SK-N-SH treated with all-trans-retinoic acid at 6 μM for 48 hours (cell line): ENCODE measurements at regions not wholly inside any gene's neighbourhood (a gene's known extent, or its start where the extent isn't known, plus 50 kb on each side); places are given as distances from the start of the nearest gene placed in this dataset.

Source experiments
- ATAC-seq: fragments of 200-7000 bp; cut with Tn5 transposase; 3 replicates; pipeline ENCODE4 v1.9.1; 2020; ENCODE audit warnings: mild to moderate bottlenecking, moderate library complexity
- ARNTL ChIP-seq: fragments of 450-650 bp; formaldehyde crosslinking; IDR thresholded peaks from 2 replicates; pipeline ENCODE4 v1.5.0; 2020; ENCODE audit warnings: low read depth, mild to moderate bottlenecking, moderate library complexity, borderline replicate concordance
- BACH2 ChIP-seq: fragments of 250-450 bp; sonication (Bioruptor Pico); IDR thresholded peaks from 2 replicates; pipeline ENCODE4 v1.9.0; 2021; ENCODE audit warnings: mild to moderate bottlenecking, borderline replicate concordance
- CSDC2 ChIP-seq: fragments of 250-450 bp; sonication (Bioruptor Pico); IDR thresholded peaks from 2 replicates; pipeline ENCODE4 v1.5.0; 2020; ENCODE audit warnings: mild to moderate bottlenecking, moderate library complexity
- ESRRG ChIP-seq: fragments of 250-450 bp; sonication (Bioruptor Pico); IDR thresholded peaks from 2 replicates; pipeline ENCODE4 v1.6.1; 2021; ENCODE audit warnings: mild to moderate bottlenecking
- GLIS3 ChIP-seq: fragments of 250-450 bp; sonication (Bioruptor Pico); IDR thresholded peaks from 2 replicates; pipeline ENCODE4 v1.5.0; 2020; ENCODE audit warnings: mild to moderate bottlenecking, moderate library complexity
- ISL1 ChIP-seq: fragments of 250-450 bp; sonication (Bioruptor Pico); IDR thresholded peaks from 2 replicates; pipeline ENCODE4 v2.1.2; 2022; ENCODE audit warnings: mild to moderate bottlenecking, moderate library complexity
- OSR1 ChIP-seq: fragments of 250-450 bp; sonication (Bioruptor Pico); IDR thresholded peaks from 2 replicates; pipeline ENCODE4 v1.8.0; 2022; ENCODE audit warnings: moderate library complexity, mild to moderate bottlenecking, inconsistent platforms
- PPARA ChIP-seq: fragments of 250-450 bp; sonication (Bioruptor Pico); IDR thresholded peaks from 2 replicates; pipeline ENCODE4 v1.5.0; 2020; ENCODE audit warnings: mild to moderate bottlenecking, borderline replicate concordance
- RARB ChIP-seq: fragments of 250-450 bp; sonication (Bioruptor Pico); IDR thresholded peaks from 2 replicates; pipeline ENCODE4 v1.8.0; 2021; ENCODE audit warnings: mild to moderate bottlenecking, moderate library complexity
- SNAI2 ChIP-seq: fragments of 250-450 bp; sonication (Bioruptor Pico); IDR thresholded peaks from 2 replicates; pipeline ENCODE4 v1.5.0; 2020; ENCODE audit warnings: mild to moderate bottlenecking, moderate library complexity
- TCF4 ChIP-seq: fragments of 250-450 bp; sonication (Bioruptor Pico); IDR thresholded peaks from 2 replicates; pipeline ENCODE4 v1.8.0; 2021; ENCODE audit warnings: mild to moderate bottlenecking, moderate library complexity, borderline replicate concordance
- TOX ChIP-seq: fragments of 250-450 bp; sonication (Bioruptor Pico); IDR thresholded peaks from 2 replicates; pipeline ENCODE4 v1.8.0; 2021; ENCODE audit warnings: mild to moderate bottlenecking, moderate library complexity, borderline replicate concordance
- ZC3H10 ChIP-seq: fragments of 250-450 bp; sonication (Bioruptor Pico); IDR thresholded peaks from 2 replicates; pipeline ENCODE4 v1.5.1; 2021; ENCODE audit warnings: mild to moderate bottlenecking, moderate library complexity
- ZFP3 ChIP-seq: fragments of 250-450 bp; sonication (Bioruptor Pico); IDR thresholded peaks from 2 replicates; pipeline ENCODE4 v1.5.0; 2020; ENCODE audit warnings: mild to moderate bottlenecking, moderate library complexity
- ZFP30 ChIP-seq: fragments of 450-650 bp; formaldehyde crosslinking; IDR thresholded peaks from 2 replicates; pipeline ENCODE4 v1.5.0; 2022; ENCODE audit warnings: mild to moderate bottlenecking, moderate library complexity
- ZNF565 ChIP-seq: fragments of 450-650 bp; formaldehyde crosslinking; conservative IDR thresholded peaks from 2 replicates; pipeline ENCODE4 v1.5.0; 2020; ENCODE audit warnings: low read depth, mild to moderate bottlenecking, moderate library complexity
- ZNF70 ChIP-seq: fragments of 450-650 bp; formaldehyde crosslinking; IDR thresholded peaks from 2 replicates; pipeline ENCODE4 v1.5.0; 2020; ENCODE audit warnings: mild to moderate bottlenecking, moderate library complexity
- TF ChIP-seq, protein P1 (sequence below): fragments of 250-450 bp; sonication (Bioruptor Pico); IDR thresholded peaks from 2 replicates; pipeline ENCODE4 v1.8.0; 2021; ENCODE audit warnings: low read depth, mild to moderate bottlenecking, moderate library complexity, borderline replicate concordance
- TF ChIP-seq, protein P2 (sequence below): fragments of 250-450 bp; sonication (Bioruptor Pico); IDR thresholded peaks from 2 replicates; pipeline ENCODE4 v1.5.1; 2021; ENCODE audit warnings: mild to moderate bottlenecking, moderate library complexity
- TF ChIP-seq, protein P3 (sequence below): fragments of 250-450 bp; sonication (Bioruptor Pico); IDR thresholded peaks from 2 replicates; pipeline ENCODE4 v1.5.1; 2020; ENCODE audit warnings: low read depth, mild to moderate bottlenecking, moderate library complexity
- TF ChIP-seq, protein P4 (sequence below): fragments of 250-450 bp; sonication (Bioruptor Pico); IDR thresholded peaks from 2 replicates; pipeline ENCODE4 v1.8.0; 2020; ENCODE audit warnings: mild to moderate bottlenecking, moderate library complexity, borderline replicate concordance
- TF ChIP-seq, protein P5 (sequence below): fragments of 250-450 bp; sonication (Bioruptor Pico); IDR thresholded peaks from 2 replicates; pipeline ENCODE4 v1.5.0; 2020; ENCODE audit warnings: mild to moderate bottlenecking, moderate library complexity

DNA sequence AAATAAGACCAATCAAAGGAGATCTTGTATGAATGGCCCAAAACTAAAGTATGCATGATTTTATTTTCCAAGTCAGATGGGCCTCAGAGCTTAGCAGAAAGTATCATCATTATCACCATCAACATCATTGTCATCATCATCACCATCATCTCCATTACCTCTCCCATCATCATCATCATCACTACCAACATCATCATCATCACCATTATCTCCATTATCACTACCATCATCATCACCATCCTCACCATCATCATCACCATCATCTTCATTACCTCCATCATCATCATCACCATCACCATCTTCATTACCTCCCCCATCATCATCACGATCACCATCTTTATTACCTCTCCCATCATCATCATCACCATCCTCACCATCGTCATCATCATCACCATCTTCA, 363.9 kb downstream of the DHRSX start:
- TF ChIP-seq SNAI2 (CRISPR knock-in tag) (no peak), ZNF565 (CRISPR knock-in tag) (no peak), ZFP3 (no peak), ZC3H10 (no peak), RARB (CRISPR knock-in tag) (no peak), CSDC2 (CRISPR knock-in tag) (no peak), GLIS3 (CRISPR knock-in tag) (no peak), TOX (CRISPR knock-in tag) (no peak), PPARA (CRISPR knock-in tag) (no peak), TCF4 (CRISPR knock-in tag) (no peak), ESRRG (CRISPR knock-in tag) (no peak), ZFP30 (no peak), ARNTL (CRISPR knock-in tag) (no peak), ZNF70 (no peak), BACH2 (CRISPR knock-in tag) (no peak), ISL1 (no peak)
- TF ChIP-seq, protein P1, sequence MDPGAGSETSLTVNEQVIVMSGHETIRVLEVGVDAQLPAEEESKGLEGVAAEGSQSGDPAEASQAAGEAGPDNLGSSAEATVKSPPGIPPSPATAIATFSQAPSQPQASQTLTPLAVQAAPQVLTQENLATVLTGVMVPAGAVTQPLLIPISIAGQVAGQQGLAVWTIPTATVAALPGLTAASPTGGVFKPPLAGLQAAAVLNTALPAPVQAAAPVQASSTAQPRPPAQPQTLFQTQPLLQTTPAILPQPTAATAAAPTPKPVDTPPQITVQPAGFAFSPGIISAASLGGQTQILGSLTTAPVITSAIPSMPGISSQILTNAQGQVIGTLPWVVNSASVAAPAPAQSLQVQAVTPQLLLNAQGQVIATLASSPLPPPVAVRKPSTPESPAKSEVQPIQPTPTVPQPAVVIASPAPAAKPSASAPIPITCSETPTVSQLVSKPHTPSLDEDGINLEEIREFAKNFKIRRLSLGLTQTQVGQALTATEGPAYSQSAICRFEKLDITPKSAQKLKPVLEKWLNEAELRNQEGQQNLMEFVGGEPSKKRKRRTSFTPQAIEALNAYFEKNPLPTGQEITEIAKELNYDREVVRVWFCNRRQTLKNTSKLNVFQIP (CRISPR knock-in tag), result no peak
- TF ChIP-seq, protein P2, sequence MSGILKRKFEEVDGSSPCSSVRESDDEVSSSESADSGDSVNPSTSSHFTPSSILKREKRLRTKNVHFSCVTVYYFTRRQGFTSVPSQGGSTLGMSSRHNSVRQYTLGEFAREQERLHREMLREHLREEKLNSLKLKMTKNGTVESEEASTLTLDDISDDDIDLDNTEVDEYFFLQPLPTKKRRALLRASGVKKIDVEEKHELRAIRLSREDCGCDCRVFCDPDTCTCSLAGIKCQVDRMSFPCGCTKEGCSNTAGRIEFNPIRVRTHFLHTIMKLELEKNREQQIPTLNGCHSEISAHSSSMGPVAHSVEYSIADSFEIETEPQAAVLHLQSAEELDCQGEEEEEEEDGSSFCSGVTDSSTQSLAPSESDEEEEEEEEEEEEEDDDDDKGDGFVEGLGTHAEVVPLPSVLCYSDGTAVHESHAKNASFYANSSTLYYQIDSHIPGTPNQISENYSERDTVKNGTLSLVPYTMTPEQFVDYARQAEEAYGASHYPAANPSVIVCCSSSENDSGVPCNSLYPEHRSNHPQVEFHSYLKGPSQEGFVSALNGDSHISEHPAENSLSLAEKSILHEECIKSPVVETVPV (CRISPR knock-in tag), result no peak
- TF ChIP-seq, protein P3, sequence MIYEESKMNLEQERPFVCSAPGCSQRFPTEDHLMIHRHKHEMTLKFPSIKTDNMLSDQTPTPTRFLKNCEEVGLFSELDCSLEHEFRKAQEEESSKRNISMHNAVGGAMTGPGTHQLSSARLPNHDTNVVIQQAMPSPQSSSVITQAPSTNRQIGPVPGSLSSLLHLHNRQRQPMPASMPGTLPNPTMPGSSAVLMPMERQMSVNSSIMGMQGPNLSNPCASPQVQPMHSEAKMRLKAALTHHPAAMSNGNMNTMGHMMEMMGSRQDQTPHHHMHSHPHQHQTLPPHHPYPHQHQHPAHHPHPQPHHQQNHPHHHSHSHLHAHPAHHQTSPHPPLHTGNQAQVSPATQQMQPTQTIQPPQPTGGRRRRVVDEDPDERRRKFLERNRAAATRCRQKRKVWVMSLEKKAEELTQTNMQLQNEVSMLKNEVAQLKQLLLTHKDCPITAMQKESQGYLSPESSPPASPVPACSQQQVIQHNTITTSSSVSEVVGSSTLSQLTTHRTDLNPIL (CRISPR knock-in tag), result no peak
- TF ChIP-seq, protein P4, sequence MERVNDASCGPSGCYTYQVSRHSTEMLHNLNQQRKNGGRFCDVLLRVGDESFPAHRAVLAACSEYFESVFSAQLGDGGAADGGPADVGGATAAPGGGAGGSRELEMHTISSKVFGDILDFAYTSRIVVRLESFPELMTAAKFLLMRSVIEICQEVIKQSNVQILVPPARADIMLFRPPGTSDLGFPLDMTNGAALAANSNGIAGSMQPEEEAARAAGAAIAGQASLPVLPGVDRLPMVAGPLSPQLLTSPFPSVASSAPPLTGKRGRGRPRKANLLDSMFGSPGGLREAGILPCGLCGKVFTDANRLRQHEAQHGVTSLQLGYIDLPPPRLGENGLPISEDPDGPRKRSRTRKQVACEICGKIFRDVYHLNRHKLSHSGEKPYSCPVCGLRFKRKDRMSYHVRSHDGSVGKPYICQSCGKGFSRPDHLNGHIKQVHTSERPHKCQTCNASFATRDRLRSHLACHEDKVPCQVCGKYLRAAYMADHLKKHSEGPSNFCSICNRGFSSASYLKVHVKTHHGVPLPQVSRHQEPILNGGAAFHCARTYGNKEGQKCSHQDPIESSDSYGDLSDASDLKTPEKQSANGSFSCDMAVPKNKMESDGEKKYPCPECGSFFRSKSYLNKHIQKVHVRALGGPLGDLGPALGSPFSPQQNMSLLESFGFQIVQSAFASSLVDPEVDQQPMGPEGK (CRISPR knock-in tag), result no peak
- ATAC-seq, result no peak

DNA sequence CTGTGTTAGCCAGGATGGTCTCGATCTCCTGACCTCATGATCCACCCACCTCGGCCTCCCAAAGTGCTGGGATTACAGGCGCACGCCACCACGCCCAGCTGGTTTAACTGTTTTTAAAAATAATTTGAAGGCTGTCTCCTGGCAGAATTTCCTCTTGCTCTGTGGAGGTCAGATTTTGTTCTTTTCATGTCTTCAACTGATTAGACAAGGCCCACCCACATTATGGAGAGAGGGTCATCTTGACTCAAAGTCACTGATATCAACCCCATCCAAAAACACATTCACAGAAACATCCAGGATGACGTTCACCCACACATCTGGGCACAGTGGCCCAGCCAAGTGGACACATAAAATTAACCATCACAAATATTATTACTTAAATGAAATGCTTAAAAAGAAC, 365.4 kb downstream of the DHRSX start:
- TF ChIP-seq ZNF70 (no peak), ZC3H10 (no peak), ZFP30 (no peak), ISL1 (no peak), TOX (CRISPR knock-in tag) (no peak), OSR1 (no peak), ESRRG (CRISPR knock-in tag) (no peak)
- TF ChIP-seq, protein P3 (CRISPR knock-in tag), result no peak
- TF ChIP-seq, protein P1 (CRISPR knock-in tag), result no peak
- TF ChIP-seq, protein P5, sequence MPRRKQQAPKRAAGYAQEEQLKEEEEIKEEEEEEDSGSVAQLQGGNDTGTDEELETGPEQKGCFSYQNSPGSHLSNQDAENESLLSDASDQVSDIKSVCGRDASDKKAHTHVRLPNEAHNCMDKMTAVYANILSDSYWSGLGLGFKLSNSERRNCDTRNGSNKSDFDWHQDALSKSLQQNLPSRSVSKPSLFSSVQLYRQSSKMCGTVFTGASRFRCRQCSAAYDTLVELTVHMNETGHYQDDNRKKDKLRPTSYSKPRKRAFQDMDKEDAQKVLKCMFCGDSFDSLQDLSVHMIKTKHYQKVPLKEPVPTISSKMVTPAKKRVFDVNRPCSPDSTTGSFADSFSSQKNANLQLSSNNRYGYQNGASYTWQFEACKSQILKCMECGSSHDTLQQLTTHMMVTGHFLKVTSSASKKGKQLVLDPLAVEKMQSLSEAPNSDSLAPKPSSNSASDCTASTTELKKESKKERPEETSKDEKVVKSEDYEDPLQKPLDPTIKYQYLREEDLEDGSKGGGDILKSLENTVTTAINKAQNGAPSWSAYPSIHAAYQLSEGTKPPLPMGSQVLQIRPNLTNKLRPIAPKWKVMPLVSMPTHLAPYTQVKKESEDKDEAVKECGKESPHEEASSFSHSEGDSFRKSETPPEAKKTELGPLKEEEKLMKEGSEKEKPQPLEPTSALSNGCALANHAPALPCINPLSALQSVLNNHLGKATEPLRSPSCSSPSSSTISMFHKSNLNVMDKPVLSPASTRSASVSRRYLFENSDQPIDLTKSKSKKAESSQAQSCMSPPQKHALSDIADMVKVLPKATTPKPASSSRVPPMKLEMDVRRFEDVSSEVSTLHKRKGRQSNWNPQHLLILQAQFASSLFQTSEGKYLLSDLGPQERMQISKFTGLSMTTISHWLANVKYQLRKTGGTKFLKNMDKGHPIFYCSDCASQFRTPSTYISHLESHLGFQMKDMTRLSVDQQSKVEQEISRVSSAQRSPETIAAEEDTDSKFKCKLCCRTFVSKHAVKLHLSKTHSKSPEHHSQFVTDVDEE (CRISPR knock-in tag), result no peak
- ATAC-seq, result no peak
